Middle frontal gyrus (tissue), 1 donor: ENCODE measurements at regions not wholly inside any gene's neighbourhood (a gene's known extent, or its start where the extent isn't known, plus 50 kb on each side); places are given as distances from the start of the nearest gene placed in this dataset.

Experiments used
- DNase-seq: peaks from one replicate; pipeline ENCODE4 v3.0.0-alpha.2; 2015; ENCODE audit warnings: low spot score; ENCODE audit errors: extremely low spot score

DNA sequence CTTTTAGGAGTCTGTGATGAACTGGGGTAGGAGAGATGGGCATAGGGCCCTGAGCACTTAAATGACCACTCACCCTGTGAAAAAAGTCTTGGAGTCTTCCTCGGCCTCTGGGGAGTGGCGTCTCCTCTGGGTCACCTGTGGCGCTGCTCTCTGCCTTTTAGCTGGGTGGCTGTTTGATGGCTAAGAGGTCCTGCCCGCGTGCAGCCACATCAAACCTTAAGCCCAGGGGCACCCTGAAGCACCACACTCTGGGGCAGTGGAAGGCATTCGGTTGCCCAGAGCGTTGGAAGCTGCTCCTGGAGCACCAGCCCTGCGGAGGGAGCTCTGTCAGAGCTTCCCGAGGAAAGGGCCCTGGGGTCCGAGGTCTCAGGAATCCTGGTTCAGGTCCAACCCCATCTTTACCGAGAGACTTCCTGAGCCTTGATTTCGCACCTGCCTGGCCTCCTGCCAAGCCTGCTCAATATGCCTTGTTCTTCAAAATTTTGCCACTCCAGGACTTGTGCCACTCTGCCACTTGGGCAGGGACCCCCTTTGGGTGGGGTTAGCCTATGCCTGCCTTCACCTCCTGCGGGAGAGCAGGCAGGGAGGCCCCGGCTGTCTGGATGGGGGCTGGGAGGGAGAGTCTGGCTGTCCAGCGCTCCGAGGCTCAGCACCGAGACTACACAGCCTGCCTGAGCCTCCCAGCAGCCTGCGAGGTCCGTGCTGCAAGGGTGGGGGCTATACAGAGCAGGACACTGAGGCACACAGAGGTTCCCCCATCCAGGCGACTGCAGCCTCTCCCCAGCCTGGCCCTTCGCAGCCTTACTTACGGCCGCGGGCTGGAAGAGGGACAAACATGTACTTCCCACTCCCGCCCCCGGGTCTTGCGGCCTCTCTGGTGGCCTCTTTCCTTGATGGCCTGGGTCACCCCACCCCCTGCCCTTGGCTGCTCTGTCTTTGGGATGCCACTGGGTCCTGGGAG, 63.4 kb upstream of the RNU6ATAC start:
- no peak for DNase-seq

DNA sequence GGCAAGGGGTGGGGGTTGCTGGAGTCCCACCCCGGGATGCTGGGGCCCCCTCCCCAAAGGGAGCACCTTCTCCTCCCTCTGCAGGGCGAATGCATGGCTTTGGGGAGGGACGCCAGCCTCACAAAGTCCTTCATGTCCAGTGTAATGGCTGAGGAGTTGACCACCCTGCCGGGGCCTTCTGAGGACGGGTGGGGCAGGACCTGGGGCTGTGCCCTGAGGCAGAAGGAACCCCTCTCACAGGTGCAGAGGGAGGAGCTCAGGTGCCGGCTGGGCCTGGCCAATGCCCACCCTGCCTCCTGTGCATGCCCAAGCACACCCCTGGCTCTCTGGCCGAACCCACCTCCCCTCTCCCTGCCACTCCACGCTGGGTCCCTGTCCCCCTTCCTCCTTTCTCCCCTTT, 64.3 kb upstream of the RNU6ATAC start:
- no peak for DNase-seq

DNA sequence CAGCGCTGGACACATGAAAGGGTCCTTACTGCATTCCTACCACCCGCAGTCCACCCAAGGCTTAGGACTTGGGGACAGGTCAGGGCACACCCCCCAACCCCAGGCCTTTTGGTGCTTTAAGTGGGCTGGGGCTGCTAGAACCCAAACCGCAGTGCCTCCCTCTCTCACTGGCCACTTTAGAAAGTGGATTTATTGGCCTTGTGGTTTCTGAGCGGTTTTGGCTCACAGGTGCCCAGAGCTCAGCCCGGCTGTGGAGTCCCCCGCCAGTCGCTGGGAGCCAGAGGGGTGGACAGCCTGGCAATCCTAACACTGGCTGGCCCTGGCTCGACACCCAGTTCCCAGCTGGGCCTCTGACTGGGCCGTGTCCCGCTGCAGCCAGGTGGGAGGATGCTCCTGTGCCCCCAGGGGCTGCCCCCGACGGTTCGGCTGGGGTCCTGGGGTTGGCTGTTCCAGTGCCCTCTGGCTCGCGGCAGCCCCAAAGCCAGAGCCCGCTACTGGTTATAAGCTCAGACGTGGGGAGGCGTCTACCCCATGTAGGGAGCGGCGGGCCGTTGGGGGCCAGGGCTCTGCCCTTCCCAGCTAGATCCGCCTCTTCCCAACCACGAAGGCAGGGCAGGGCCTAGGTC, 65.2 kb upstream of the RNU6ATAC start:
- DNase-seq = no peak

DNA sequence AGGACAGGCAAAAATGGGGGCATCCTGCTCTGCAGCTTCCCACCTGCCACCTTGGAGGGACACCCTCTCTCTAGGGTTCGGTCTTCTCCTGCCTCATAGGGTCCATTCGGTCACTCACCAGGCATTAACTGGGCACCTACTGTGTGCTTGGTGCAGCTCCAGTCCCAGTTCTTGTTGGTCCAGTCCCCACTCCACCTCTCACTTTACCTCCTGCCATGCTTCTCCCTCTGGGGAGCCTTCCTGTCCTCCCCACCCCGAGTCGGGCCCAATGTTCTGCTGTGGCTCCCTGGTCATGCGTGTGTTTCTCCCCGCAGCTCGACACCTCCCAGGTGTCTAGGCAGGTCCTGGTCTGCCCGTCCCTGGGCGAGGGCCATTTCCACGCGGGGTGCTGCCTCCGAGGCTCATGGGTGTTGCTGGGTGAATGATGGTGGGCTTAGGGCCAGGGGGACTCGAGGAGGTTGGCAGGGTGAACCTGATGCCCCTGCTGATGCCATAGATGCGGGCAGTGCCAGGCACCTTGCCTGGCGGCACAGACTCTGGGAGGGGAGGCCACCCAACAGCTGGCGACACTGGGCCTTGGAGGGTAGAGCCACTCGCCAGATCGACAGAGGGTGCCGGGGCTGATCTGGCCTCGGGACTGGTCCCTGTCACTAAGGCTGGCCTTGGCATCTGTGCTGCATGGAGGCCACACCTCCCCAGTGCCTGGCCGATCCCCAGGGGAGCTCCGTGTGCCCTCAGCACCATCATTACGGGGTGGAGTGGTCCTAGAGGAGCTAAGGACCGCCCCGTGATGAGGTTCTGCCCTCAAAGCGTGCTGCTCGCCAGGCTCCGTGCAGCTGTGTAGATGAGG, 66.0 kb upstream of the RNU6ATAC start:
- no peak for DNase-seq

DNA sequence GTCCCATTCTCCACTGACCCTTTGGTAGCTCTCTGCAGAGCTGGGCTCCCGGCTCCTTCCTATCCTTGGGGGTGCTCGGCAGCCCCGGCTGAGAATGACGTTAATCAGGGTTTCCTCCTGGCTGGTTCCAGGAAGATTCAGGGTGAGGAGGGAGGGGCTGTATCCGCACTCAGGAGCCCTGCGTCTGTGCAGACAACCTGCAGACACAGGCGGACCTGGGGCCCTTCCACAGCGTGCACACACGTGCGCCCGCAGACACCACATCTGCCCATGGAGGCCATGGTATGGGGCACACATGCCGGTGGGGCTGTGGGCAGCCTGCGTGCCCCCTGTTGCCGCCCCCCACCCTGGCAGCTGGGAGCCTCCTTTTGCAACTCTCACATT, 66.6 kb upstream of the RNU6ATAC start:
- DNase-seq = no peak

DNA sequence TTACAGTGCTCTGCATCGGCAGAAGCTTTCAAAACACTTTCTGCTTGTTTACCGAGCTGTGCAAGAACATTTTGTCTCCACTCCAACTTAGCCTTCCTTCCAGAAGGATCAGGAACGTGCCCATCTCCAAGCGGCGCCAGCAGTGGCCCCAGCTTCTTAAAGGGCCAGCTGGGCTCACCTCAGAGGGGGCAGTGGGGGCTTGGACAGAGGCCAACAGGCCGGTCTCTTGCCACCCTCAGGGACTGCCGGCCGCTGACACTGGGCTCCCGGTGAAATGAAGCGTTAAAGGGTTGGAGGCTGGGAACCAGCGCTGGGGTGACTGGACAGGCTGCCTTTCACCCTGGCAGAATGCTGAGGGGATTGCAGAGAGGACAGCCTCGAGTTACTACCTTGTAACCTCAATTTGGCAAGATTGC, 67.0 kb upstream of the RNU6ATAC start:
- no peak for DNase-seq

DNA sequence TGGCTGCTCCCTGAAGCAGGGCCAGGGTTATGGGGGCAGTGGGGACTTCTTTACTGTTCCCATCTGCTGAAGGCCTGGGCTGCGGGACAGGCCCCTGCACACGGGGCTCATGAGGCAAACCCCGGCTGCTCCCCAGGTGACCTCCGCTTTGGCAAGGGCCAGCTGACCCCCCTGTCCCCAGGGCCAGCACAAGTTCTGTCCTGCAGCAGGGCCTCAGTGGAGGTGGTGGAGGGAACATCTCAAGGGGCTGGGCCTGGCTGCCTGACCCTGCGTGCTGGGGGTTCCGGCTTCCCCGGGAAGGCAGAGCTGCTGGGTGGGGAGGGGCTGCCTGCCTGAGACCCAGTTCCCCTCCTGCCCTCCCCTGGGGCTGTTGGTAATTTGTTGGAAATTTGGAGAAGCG, 67.4 kb upstream of the RNU6ATAC start:
- DNase-seq = no peak

DNA sequence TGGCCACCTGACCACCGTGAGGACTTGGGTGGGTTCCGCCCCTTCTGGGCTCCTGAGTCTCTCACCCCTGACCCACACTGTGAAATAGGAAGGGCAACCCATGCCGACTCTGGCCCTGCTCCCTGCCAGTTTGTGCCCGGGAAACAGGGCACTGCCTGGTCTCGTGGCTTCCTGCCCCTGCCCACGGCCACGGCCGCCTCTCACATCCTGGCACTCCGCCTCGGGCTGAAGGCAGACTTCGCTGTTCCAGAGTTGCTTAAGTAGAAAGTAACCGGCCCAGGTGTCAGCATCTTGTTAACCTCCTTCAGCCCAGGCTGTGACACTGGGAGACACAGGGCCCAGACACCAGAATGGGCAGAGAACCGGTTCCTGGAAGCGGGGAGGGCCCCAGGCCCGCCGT, 68.7 kb upstream of the RNU6ATAC start:
- no peak for DNase-seq

DNA sequence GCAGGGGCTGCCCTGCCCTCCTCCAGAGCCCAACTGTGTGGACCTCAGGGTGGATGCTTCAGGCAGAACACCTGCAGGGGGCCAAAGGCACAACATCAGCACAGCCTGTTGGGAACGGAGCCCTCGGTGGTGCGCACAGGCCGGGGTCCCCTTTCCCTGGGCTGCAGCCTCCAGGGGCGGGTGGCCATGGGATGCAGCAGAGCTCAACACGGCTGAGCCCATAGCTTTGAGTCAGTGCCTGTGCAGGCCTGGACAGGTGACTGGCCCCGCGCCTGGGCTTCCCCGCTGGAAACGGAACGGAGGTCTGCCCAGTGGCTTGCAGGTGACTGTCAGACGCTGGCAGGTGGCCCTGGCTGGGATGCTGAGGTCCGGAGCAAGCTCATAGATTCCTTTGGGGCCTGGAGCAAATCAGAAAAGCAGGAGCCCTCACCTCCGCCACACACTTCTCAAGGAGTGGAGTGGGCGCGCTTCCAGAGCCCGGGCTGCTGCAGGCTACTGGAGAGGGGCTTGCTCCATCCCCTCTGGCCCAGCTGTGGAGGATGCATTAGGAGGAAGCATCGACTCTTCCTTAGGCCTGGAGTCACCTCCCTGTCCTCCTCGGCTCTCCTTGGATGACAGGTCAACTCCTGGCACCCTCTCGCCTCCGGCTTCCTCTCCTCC, 69.8 kb upstream of the RNU6ATAC start:
- DNase-seq = no peak

DNA sequence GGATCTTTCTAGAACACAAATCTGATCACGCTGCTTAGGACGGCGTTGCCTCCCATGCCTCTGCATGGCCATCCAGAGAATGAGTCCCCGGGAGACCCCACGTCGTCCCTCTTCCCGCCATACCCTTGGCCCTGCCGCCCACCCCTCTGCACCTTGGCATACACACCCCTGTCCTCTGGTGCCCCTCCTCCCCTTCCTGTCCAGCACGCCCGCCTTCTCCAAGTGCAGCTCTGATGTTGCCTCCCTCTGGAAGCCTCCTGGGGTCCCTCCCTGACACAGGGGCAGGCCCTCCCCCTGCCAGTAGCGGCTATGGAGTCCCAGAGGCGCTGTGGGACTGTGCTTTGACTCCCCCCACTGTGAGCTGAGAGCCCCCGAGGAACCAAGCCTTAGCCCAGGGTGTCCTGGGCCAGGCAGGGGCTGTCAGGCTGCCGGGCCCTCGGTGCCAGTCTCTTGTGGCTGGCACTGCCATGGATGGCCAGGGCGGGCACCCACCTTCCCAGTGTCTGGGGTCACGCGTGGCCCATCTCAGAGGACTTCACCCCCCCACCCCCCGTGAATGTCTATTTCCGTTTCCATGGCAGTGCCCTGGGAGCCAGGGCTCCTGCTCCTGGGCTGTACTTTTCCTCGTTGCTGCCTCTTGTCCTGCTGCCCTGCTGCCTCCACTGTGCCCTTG, 70.5 kb upstream of the RNU6ATAC start:
- DNase-seq = no peak

DNA sequence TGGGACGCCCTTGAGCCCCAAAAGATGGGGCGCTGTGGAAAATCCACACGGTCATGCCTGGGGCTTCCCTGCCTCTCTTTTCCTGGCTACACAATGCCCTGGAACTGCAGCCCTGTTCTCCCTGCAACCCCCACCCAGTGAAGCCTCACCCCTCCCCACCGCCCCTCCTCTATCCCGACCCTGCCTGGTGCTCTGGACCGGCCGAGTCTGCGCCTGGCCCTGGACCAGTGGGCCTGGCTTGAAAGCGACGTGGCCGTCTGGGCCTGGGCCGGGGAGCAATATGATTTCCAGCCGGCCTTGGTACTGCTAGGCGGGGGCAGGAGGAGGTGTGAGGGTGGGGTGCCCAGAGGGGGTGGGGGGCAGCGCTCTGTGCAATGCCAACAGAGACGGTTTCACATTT, 71.0 kb upstream of the RNU6ATAC start:
- DNase-seq = no peak

DNA sequence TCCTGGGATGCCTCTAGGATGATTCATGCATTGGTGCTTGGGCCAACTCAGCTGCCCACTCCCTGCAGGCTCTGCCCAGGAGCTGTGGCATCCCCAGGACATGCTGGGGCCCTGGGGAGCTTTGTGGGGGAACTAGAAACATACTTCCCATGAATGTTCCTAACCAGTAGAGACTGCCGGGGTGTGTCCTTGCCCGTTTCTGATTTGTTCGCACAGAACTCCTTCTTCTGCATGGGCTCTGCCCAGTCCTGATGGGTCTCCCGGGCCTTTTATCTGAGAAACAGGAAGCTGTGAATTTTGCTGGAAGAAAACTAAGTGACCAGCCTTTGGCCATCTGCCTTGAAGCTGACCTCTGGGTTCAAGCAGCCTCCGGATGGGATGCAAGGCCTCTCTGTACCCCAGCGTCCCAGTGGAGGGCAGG, 71.6 kb upstream of the RNU6ATAC start:
- DNase-seq = no peak

DNA sequence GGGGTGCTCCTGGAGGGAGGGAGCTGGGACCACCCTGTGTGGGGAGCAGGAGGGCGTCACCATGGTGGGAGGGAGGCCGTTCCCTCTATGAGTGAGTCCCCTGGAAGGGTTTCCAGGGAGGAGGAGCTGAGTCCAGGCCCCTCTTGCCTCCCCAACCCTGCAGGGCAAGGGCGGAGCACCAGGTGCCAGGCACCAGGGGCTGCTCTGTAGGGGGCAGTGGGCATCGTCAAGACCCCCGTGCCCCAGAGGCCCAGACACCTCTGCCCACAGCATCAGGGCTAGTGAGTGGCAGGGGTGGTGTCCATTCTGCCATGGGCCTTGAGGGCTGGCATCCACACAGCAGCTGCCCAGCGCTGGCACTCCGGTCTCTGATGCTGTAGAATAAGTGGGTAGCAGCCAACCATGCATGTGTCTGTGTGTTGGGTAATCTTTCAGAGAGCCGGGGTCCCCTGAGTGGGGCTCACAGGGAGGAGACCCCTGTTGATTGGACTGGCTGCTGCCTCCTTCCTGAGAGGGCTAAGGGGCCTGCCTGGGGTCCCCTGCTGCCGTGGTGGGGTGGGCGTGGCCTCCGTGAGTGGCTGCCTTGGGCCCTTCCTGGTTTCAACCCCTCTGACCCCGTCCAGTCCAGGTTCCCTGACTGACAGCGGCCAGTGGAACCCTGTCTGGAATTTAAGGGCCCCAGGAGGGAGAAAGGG, 72.7 kb upstream of the RNU6ATAC start:
- DNase-seq = no peak

DNA sequence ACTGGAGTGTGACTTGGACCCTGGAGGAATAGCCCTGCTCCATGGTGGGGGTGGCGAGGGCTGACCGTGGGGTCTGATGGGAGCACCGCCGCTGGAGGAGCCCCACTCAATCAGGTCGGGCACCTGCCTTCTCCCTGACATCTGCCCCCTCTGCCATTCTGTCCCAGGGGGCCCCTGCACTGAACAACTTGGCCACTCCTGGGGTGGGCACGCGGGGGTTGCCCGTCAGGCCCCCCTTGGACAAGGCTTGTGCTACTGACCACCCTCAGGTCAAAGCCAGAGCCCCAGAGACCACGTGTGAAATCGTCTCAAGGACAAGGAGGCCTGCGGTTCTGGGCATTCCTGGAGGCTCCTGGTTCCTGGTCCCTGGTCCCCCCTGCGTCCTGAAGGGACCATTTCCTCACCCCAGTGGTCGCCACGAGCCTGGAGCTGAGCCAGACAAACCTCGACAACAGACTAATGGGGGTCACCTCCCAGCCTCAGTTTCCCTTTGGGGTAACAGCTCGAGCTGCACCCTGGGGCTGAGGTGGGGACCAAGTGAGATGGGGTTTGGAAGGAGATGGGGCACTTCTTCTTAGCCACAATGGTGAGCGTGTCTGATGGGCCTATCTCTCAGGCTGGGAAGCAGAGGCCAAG, 73.4 kb upstream of the RNU6ATAC start:
- no peak for DNase-seq

DNA sequence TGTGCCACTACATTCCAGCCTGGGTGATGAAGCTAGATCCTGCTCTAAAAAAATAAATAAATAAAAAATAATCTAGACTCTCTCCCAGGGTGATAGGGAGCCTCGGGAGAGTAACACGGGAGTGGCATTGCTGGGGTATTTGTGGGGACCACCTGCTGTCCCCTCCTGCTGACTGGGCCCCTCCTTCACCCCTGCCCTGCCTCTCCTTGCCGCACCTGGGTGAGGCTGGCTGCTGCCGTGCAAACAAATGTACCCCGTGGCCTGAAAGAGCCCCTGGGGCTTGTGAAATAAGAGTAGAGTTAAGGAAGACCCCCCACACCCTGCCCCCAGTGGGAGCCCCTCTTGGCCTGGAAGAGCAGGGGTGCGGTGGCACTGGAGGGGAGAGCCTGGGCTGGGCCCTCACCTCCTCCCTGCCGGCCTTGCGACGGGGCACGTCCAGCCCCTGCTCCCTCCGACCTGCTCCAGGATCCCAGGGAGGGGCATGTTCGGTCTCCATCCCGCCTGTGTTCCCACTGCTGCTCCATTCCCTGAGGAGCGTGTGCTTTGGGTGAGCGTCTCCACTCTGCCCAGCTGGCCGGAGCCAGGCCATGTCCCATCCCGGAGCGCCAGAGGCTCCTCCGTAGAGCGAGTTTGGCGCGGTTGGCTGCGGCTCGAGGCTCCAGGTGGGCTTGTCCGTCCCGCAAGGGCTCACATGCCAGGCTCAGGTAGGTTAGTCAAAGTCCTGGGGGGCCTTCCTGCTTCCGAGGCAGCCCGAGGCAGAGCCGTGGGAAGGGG, 75.0 kb upstream of the RNU6ATAC start:
- no peak for DNase-seq

DNA sequence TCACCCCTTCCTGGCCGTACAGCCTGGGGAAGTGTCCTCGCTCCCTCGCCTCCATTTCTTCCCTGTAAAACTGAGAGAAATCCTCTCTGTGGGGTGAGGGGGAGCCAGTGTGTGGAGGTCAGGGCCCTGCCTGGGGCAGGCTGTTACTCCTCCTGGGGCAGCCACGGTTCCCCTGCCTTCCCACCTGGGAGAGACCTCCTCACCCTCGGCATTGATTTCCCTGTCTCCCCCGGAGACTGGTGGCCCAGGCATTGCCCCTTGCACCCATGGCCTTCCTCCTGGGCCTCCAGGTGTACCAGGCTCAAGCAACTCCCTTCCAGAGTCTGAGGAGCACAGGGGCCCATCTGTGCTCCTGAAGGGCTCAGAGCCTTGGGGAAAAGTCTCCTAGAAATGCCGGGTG, 75.6 kb upstream of the RNU6ATAC start:
- DNase-seq = no peak

DNA sequence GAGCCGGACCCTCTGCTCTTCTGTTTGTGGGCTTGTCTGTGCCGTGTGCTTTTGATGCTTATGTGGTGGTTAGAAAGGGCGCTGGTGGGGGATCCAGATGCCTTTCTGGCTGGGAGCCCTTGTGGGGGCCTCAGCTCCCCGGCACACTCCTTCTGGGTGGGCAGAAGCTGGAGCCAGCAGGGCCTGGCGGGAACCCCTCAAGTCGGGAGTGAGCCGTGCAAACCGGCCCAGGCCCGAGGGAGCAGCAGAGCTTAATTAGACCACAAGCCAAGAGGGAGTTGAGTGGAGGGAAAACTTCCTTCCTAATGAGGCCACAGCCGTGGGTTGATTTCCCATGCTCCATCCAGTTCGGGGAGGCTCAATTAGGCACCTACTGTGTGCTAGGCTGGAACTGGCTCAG, 76.0 kb upstream of the RNU6ATAC start:
- DNase-seq = no peak

DNA sequence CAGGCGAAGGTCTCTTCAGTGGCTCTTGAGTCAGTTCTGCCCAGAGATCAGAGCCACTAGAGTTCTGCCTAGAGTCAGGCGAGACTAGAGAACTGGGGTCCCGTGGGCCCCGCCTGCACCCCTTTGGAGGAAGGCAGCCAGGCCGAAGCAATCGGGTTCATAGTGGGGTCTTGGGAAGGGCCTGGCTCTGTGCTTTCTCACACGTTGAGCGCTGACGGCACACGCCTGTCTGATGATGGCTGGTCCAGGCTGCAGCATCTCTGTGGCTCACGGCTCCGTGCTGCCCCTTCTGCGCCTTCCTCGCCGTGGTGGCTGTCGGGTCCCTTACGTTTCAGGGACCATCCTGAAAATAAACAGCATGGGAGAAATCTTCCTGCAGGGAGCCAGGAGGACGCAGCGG, 78.3 kb upstream of the RNU6ATAC start:
- DNase-seq = no peak
